ENCODE measurements at regions not wholly inside any gene's neighbourhood (a gene's known extent, or its start where the extent isn't known, plus 50 kb on each side); places are given as distances from the start of the nearest gene placed in this dataset.

GRCh38 chr10:4517746-4518145, 308.3 kb upstream of the AKR1E2 start:
- TF ChIP-seq POLR2AphosphoS5 (IDR thresholded peaks at IDR 0.05), result no peak
- no peak for TF ChIP-seq CTCF (IDR thresholded peaks at IDR 0.05)
- TF ChIP-seq EP300 (IDR thresholded peaks at IDR 0.05), result no peak
